Stimulated activated CD8-positive, alpha-beta memory T cell treated with anti-CD3 and anti-CD28 coated beads, Interleukin-12 subunit alpha, Interleukin-12 subunit beta, amount 100 ng/mL, for 24 hours (primary cell): ENCODE measurements at regions not wholly inside any gene's neighbourhood (a gene's known extent, or its start where the extent isn't known, plus 50 kb on each side); places are given as distances from the start of the nearest gene placed in this dataset.

ENCODE experiments used
- DNase-seq: peaks from one replicate; pipeline ENCODE4 v3.0.0-alpha.2; 2020; ENCODE audit errors: extremely low read depth

DNA sequence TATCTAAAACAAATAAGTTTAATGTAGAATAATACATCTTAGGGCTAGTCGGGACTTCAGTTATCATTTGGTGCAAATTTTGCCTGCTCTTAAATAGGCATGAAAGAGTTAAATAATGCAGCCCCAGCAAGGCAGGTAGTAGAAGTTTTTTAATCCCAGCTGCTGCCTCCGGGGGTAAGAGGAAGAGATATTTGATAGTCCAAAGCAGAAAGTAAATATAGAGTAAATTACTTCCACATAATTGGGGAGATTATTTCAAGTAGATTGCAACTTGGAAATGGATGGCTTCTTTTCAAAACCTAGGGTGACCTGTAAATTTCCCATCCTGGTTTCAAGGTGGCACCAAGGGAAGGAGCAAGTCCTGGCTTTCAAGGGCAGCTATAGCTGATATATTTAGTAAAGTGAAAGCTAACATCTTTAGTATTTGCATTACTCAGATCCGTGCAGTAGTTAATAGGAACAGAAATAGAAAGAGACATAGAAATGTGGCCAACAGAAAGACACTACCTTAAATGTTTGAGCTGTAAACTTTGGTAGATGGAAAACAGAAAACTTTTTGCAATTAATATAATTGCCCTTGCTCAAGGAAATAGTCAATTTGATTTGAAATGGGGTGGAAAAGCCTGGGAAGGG is 109.1 kb downstream of the LMO4 start:
- no peak for DNase-seq

DNA sequence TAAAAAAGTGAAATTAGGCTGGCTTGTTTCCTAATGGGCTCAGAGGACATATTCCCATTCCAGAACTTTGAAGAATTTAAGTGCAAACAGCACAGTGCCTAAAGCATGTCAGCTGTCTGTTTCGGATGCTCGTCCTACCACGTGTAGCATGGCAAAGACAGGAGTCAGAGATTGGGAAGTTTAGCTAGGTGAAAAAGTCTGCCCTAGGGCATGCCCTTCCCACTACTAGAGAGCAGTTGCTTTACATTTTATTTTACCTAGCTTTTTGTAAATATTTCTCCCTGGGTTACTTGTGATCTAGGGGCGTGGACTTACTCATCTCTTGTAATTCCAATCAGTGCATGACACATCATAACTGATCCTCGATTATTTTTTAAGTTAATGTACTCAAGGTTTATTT is 111.1 kb downstream of the LMO4 start:
- DNase-seq, result no peak

DNA sequence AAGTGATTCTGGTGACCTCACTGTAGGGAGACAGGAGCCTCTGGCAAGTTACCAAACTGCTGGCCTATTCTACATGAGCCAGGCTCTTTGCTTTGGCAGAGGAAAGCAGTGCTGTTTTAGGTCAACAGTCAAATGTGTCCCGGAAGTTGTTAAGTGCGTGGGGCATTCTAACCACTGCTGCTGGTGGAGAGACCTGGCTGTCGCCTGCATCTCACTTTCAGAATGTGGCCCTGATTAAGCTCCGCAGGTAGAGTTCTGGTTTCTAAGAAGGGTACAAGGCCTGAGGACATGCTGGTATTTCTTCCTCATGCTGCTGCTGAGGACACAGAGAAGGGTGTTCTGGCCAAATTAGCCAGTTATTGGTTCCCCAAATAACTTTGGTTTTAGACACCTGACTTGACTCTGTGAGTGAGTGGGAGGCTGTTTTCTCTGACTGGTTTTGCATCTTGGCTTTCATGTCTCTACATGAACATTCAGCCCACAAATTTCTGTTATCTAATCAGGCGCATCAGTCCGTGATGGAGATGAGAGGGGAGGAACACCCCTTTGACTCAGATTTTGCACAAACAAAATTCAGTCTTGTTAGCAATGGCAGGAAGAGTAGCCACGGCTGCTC is 120.8 kb downstream of the LMO4 start:
- no peak for DNase-seq

GRCh38 chr1:87450136-87450535 is 121.5 kb downstream of the LMO4 start:
- DNase-seq, result no peak

GRCh38 chr1:87450615-87451209 is 122.0 kb downstream of the LMO4 start:
- no peak for DNase-seq

GRCh38 chr1:87451229-87451920 is 122.7 kb downstream of the LMO4 start:
- no peak for DNase-seq

GRCh38 chr1:87452648-87453047 is 124.0 kb downstream of the LMO4 start:
- no peak for DNase-seq

DNA sequence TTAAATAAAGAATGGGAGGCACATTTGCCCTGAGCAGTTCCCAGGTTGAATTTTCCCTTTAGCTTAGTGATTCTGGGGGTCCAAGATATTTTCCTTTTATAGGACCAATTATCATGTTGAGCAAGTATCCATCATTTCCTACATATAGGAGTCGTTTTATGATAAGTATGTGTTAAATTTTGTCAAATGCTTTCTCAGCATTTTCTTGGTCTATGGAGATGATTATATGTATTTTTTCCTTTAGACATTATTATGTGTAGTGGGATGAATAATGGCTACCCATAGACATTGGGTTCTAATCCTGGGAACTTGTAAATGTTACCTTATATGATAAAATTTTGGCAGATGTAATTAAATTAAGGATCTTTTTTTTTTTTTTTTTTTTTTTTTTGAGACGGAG is 128.7 kb downstream of the LMO4 start:
- DNase-seq, result no peak

DNA sequence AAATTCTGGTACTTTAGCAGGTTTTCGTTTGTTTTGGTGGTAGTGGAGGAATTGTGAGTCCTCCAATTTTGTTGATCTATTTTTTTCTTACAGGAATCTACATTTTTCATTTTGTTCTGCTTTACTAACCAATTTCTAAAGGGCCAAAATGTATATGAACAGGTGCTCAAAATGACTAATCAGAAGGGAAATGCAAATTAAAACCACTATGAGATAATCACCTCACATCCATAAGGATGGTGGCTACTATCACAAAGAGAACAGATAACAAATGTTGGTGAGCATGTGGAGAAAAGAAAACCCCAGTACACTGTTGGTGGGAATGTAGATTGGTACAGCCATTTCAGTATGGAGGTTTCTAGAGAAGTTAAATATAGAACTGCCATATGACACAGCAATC is 134.2 kb downstream of the LMO4 start:
- no peak for DNase-seq

GRCh38 chr1:87464022-87464490 is 135.4 kb downstream of the LMO4 start:
- no peak for DNase-seq

- no peak for DNase-seq
Observed at GRCh38 chr1:87466621-87467020, 137.9 kb downstream of the LMO4 start.

DNA sequence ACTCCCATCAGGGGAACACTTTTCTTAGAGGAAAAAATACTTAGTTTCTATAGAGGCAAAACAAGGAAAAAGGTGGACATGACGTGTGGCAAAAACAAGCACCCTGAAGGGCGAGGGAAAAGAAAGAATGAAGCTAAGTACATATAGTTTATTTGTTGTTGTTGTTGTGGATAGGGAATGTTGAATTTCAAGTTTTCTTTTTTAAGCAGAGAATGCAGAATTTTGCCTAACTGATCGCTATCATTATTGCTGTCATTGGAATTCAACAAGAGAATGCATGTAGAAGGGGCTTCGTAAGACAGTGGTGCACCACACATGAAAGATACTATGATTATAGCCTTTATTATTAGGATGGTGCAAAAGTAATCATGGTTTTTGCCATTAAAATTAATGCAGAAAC is 144.0 kb downstream of the LMO4 start:
- no peak for DNase-seq

DNA sequence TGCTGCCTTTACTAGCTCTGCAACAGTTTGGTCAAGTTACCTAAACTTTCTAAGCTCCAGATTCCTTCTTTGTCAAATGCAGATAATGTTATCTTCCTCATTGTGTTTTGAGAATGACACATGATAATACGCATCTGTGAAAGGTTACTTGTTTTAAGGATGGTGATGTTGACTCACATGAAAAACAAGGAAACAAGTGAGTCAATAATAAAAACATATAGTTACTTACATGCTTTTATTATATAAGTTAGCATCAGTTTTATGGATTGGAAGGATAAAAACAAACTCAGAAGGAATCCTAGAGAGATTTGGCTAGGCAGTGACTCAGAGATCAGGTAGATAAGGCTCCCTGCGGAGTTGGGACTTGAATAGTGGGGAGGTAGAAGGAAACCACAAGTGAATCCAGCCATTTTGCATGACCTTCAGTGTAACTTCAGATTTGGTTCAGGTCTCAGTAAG is 144.6 kb downstream of the LMO4 start:
- DNase-seq, result no peak

DNA sequence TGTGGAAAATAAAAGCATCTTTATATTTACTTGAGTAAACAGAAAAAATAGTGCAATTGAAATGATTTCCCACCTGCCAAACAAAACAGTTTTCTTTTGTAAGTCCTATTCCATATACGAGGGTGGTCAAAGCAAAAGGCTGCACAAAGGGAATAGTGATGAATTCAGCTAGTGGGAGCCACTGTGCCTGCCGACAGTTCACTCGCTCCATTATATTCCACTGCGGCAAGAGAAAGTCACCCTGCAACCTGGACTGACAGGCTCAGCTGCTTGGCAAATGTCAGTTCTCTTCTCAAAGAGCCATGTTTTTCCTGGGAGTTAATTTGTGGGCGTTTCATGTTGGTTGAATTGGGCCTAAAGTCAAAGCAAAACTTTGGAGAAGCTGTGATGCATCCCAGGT is 145.4 kb downstream of the LMO4 start:
- DNase-seq, result no peak

- DNase-seq, result no peak
Observed at GRCh38 chr1:87478231-87478630, 149.6 kb downstream of the LMO4 start.

DNA sequence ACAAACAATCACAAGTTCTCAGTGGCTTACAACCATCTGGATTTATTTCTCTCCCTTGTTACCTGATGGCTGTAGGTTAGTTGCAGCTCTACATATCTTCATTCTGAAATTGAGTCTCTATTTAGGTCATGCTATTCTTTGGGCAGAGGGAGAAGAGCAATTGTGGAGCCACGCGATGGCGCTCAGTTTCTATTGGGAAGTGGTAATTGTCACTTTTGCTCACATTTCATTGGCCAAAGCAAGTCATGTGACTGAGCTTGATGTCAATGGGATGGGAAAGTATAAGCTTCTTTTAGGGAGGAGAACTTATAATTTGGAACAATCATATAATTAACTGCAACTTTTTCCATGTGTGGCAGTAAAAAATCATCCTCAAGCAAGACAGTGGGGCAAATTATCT is 166.5 kb downstream of the LMO4 start:
- no peak for DNase-seq

DNA sequence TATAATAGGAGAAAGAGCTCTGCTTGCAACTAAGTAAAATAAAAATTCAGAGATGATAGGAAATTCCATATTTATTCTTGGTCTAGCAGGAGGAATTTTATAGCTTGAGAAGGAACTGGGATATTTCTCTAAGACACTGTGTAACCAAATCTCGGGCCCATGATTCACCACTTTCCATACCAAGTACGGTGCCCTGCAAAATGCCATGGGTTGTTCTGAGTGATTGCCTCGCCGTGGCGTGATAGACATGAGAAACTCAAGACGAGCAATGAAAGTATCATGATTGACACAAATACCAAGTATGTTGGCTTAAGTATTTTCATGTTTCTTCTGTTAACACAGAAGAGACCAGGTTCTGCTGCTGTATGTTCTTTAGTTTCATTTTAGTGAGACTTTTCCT is 167.2 kb downstream of the LMO4 start:
- no peak for DNase-seq

GRCh38 chr1:87497380-87498203 is 168.9 kb downstream of the LMO4 start:
- no peak for DNase-seq

GRCh38 chr1:87501738-87502137 is 173.1 kb downstream of the LMO4 start:
- no peak for DNase-seq

- no peak for DNase-seq
Observed at GRCh38 chr1:87505391-87505983, 176.8 kb downstream of the LMO4 start.

DNA sequence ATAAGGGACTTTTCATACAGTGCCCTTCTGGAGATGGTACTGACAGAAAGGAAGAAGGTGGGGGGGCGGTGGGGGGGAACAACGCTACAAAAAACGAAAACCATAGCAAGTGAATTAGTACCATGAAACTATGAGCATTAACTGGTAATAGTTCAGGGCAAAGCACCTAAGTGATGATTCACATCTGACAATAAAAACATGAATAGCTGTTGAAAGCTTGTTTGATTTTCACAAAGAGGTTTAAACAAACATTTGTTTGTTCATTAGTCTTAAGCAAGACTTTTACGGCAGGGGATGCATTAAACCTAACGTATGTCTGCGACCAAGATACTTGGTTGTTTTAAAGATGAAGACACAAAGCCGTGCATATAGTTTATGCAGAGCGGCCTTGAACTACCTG is 177.5 kb downstream of the LMO4 start:
- no peak for DNase-seq
